ENCODE measurements at regions not wholly inside any gene's neighbourhood (a gene's known extent, or its start where the extent isn't known, plus 50 kb on each side); places are given as distances from the start of the nearest gene placed in this dataset.

DNA sequence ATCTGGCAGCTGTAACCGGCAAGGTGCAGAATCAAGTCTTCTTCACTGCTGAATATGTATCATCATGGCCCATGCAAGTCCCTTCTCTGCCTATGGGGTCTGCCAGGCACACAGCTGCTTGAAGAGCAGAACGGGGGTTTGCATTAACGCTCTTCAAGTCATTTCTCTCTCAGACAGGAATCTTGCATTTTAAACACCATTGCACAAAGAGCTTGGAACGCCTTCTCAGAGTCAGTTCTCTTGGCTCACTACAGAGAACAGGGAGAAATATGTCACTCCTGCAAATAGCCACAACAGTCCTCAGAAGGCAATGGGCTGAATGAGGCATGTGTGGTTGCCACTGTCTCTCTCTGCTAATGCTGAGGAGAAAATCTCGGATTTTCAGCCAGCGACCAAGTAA lies 2173.5 kb upstream of the PIK3C3 start:
- ChIA-PET CTCF (no interaction called here), POLR2A (ENCODE audit: unreplicated experiment) (no interaction called here)
- Histone ChIP-seq H3K4me1 (ENCODE audit: insufficient read depth, low read length) (no peaks in the 10 kb centered on the region), H3K9me3 (ENCODE audit: low read length) (no peaks in the 10 kb centered on the region), H3K27me3 (ENCODE audit: low read length) (no peaks in the 10 kb centered on the region), H3K4me2 (ENCODE audit: low read length) (no peak overlapping the region), H3K79me2 (ENCODE audit: low read length) (no peaks in the 10 kb centered on the region), H3K4me3 (ENCODE audit: low read length) (no peak overlapping the region), H3K9me2 (replicated peaks; ENCODE audit: low read length) (no peaks in the 10 kb centered on the region), H3K36me3 (ENCODE audit: low read depth, low read length) (no peaks in the 10 kb centered on the region), H3K9ac (ENCODE audit: low read length) (no peak overlapping the region), H2AFZ (ENCODE audit: low read length) (no peak overlapping the region), H4K20me1 (ENCODE audit: low read length) (no peaks in the 10 kb centered on the region), H3F3A (ENCODE audit: low read length, unreplicated experiment) (no peaks in the 10 kb centered on the region), H3K27ac (ENCODE audit: low read length) (no peak overlapping the region)
- ATAC-seq (no peak), DNase-seq (no peak)
- BruUV-seq (replicated peaks): no TSS peak
- TF ChIP-seq EZH2 (IDR thresholded peaks at IDR 0.05; ENCODE audit: low read length, unreplicated experiment) (no peak), EZH2phosphoT487 (IDR thresholded peaks at IDR 0.05; ENCODE audit: borderline replicate concordance, low read length) (no peak), CTCF (conservative IDR thresholded peaks at IDR 0.05; ENCODE audit: low read depth, low read length) (no peak)
- intact Hi-C loops (cut with micrococcal nuclease): no loop called here

DNA sequence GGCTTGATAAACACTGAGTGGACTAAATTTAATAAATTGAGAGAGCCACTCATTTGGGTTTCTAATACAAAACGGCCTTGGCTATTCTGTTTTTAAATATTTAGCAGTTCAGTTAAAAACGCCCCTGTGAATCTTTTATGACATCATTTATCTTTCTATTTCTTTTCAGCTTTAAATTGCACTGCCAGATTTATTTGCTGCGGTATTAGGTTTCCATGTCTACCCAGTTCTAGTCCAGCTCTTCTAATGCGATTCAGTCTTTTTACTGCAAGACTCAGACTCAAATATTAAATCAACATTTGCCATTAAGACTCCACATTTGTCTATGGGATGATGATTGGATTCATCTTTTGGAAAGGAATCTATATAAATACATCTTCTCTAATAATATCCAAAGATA lies 2174.3 kb upstream of the PIK3C3 start:
- H2AFZ ChIP-seq (ENCODE audit: low read length): no peak overlapping the region
- H3K4me1 ChIP-seq (ENCODE audit: insufficient read depth, low read length): no peaks in the 10 kb centered on the region
- H3K36me3 ChIP-seq (ENCODE audit: low read depth, low read length): no peaks in the 10 kb centered on the region
- H3K27ac ChIP-seq (ENCODE audit: low read length): no peak overlapping the region
- H3K9me2 ChIP-seq (replicated peaks; ENCODE audit: low read length): no peaks in the 10 kb centered on the region
- H3K4me3 ChIP-seq (ENCODE audit: low read length): no peak overlapping the region
- DNase-seq (no peak), ATAC-seq (no peak)
- no peaks in the 10 kb centered on the region for H3F3A ChIP-seq (ENCODE audit: low read length, unreplicated experiment)
- no peaks in the 10 kb centered on the region for H3K79me2 ChIP-seq (ENCODE audit: low read length)
- no peaks in the 10 kb centered on the region for H3K27me3 ChIP-seq (ENCODE audit: low read length)
- no TSS peak for BruUV-seq (replicated peaks)
- H4K20me1 ChIP-seq (ENCODE audit: low read length): no peaks in the 10 kb centered on the region
- no peak overlapping the region for H3K4me2 ChIP-seq (ENCODE audit: low read length)
- no peaks in the 10 kb centered on the region for H3K9me3 ChIP-seq (ENCODE audit: low read length)
- H3K9ac ChIP-seq (ENCODE audit: low read length): no peak overlapping the region
- ChIA-PET CTCF (no interaction called here), POLR2A (ENCODE audit: unreplicated experiment) (no interaction called here)
- intact Hi-C loops (cut with micrococcal nuclease): no loop called here
- TF ChIP-seq CTCF (conservative IDR thresholded peaks at IDR 0.05; ENCODE audit: low read depth, low read length) (no peak), EZH2phosphoT487 (IDR thresholded peaks at IDR 0.05; ENCODE audit: borderline replicate concordance, low read length) (no peak), EZH2 (IDR thresholded peaks at IDR 0.05; ENCODE audit: low read length, unreplicated experiment) (no peak)

GRCh38 chr18:39779926-39780325 lies 2175.1 kb upstream of the PIK3C3 start:
- no peaks in the 10 kb centered on the region for H3K4me1 ChIP-seq (ENCODE audit: insufficient read depth, low read length)
- H3K4me2 ChIP-seq (ENCODE audit: low read length): no peak overlapping the region
- H3F3A ChIP-seq (ENCODE audit: low read length, unreplicated experiment): no peaks in the 10 kb centered on the region
- H3K27me3 ChIP-seq (ENCODE audit: low read length): no peaks in the 10 kb centered on the region
- no peak overlapping the region for H2AFZ ChIP-seq (ENCODE audit: low read length)
- no peaks in the 10 kb centered on the region for H3K36me3 ChIP-seq (ENCODE audit: low read depth, low read length)
- intact Hi-C loops (cut with micrococcal nuclease): no loop called here
- no peaks in the 10 kb centered on the region for H3K9me2 ChIP-seq (replicated peaks; ENCODE audit: low read length)
- no peak for DNase-seq
- H4K20me1 ChIP-seq (ENCODE audit: low read length): no peaks in the 10 kb centered on the region
- H3K27ac ChIP-seq (ENCODE audit: low read length): no peak overlapping the region
- no peak overlapping the region for H3K9ac ChIP-seq (ENCODE audit: low read length)
- no peaks in the 10 kb centered on the region for H3K9me3 ChIP-seq (ENCODE audit: low read length)
- no peak for ATAC-seq
- ChIA-PET CTCF (no interaction called here), POLR2A (ENCODE audit: unreplicated experiment) (no interaction called here)
- no peak for TF ChIP-seq EZH2 (IDR thresholded peaks at IDR 0.05; ENCODE audit: low read length, unreplicated experiment)
- no peak for TF ChIP-seq CTCF (conservative IDR thresholded peaks at IDR 0.05; ENCODE audit: low read depth, low read length)
- TF ChIP-seq EZH2phosphoT487 (IDR thresholded peaks at IDR 0.05; ENCODE audit: borderline replicate concordance, low read length): no peak
- no peaks in the 10 kb centered on the region for H3K79me2 ChIP-seq (ENCODE audit: low read length)
- no peak overlapping the region for H3K4me3 ChIP-seq (ENCODE audit: low read length)
- BruUV-seq (replicated peaks): no TSS peak
